ENCODE measurements at regions not wholly inside any gene's neighbourhood (a gene's known extent, or its start where the extent isn't known, plus 50 kb on each side); places are given as distances from the start of the nearest gene placed in this dataset.

GRCh38 chr2:235238537-235238936 lies 255.3 kb upstream of the AGAP1 start:
- H3K27ac ChIP-seq, result no peak overlapping the region
- H3K27me3 ChIP-seq (ENCODE audit: insufficient read depth, low read depth, severe bottlenecking), result no peaks in the 10 kb centered on the region
- TF ChIP-seq, protein P1, sequence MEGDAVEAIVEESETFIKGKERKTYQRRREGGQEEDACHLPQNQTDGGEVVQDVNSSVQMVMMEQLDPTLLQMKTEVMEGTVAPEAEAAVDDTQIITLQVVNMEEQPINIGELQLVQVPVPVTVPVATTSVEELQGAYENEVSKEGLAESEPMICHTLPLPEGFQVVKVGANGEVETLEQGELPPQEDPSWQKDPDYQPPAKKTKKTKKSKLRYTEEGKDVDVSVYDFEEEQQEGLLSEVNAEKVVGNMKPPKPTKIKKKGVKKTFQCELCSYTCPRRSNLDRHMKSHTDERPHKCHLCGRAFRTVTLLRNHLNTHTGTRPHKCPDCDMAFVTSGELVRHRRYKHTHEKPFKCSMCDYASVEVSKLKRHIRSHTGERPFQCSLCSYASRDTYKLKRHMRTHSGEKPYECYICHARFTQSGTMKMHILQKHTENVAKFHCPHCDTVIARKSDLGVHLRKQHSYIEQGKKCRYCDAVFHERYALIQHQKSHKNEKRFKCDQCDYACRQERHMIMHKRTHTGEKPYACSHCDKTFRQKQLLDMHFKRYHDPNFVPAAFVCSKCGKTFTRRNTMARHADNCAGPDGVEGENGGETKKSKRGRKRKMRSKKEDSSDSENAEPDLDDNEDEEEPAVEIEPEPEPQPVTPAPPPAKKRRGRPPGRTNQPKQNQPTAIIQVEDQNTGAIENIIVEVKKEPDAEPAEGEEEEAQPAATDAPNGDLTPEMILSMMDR (IDR thresholded peaks at IDR 0.05; ENCODE audit: low read depth, low read length), result no peak
- H3K36me3 ChIP-seq, result no peaks in the 10 kb centered on the region
- no peak for DNase-seq
- H3K4me3 ChIP-seq (ENCODE audit: low read depth, low read length), result no peak overlapping the region
- H3K9me3 ChIP-seq (ENCODE audit: severe bottlenecking), result no peaks in the 10 kb centered on the region

DNA sequence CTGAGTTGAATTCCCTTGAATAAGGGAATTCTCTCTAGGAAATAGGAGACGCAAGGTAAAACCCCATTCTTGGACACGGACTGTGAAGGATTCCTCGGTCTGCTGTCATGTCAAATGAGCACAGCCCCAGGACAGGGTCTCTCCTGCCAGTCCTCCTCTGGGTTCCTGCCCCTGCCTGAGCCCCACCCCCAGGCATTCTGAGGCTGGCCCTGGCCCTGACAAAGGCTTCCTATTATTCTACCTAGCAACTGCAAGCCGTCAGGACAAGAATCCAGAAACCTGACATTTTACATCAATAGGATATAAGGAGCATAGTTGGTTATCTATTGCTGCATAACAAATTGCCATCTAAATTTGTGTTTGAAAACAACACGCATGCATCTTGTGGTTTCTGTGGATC lies 253.3 kb upstream of the AGAP1 start:
- no peaks in the 10 kb centered on the region for H3K9me3 ChIP-seq (ENCODE audit: severe bottlenecking)
- no peaks in the 10 kb centered on the region for H3K27me3 ChIP-seq (ENCODE audit: insufficient read depth, low read depth, severe bottlenecking)
- no peaks in the 10 kb centered on the region for H3K36me3 ChIP-seq
- TF ChIP-seq, protein P1 (IDR thresholded peaks at IDR 0.05; ENCODE audit: low read depth, low read length), result no peak
- no peak overlapping the region for H3K27ac ChIP-seq
- H3K4me3 ChIP-seq (ENCODE audit: low read depth, low read length), result no peak overlapping the region
- no peak for DNase-seq

GRCh38 chr2:235244255-235245220 lies 249.3 kb upstream of the AGAP1 start:
- H3K4me3 ChIP-seq (ENCODE audit: low read depth, low read length), result no peak overlapping the region
- H3K9me3 ChIP-seq (ENCODE audit: severe bottlenecking), result no peaks in the 10 kb centered on the region
- H3K27ac ChIP-seq, result no peak overlapping the region
- no peaks in the 10 kb centered on the region for H3K36me3 ChIP-seq
- no peaks in the 10 kb centered on the region for H3K27me3 ChIP-seq (ENCODE audit: insufficient read depth, low read depth, severe bottlenecking)
- DNase-seq, result no peak
- TF ChIP-seq, protein P1 (IDR thresholded peaks at IDR 0.05; ENCODE audit: low read depth, low read length), result no peak

DNA sequence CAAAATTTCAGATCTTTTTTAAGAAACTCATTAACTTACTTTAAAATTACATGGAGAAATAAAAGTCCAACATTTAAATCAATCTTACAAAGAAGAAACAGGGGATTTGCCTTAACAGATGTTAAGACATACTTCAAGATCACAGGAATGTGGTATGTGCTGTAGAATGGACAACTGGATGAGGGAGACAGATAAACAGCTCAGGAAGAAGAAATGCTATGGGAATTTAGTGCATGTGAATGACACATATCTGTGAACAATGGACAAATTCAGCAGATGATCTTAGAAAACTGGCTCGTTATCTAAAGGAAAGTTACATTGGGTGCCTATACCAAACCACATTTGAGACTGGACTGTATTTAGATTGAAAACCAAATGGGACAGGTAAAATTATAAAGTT lies 246.8 kb upstream of the AGAP1 start:
- no peak for DNase-seq
- H3K9me3 ChIP-seq (ENCODE audit: severe bottlenecking), result no peaks in the 10 kb centered on the region
- no peak overlapping the region for H3K4me3 ChIP-seq (ENCODE audit: low read depth, low read length)
- no peaks in the 10 kb centered on the region for H3K36me3 ChIP-seq
- TF ChIP-seq, protein P1 (IDR thresholded peaks at IDR 0.05; ENCODE audit: low read depth, low read length), result no peak
- no peak overlapping the region for H3K27ac ChIP-seq
- H3K27me3 ChIP-seq (ENCODE audit: insufficient read depth, low read depth, severe bottlenecking), result no peaks in the 10 kb centered on the region

DNA sequence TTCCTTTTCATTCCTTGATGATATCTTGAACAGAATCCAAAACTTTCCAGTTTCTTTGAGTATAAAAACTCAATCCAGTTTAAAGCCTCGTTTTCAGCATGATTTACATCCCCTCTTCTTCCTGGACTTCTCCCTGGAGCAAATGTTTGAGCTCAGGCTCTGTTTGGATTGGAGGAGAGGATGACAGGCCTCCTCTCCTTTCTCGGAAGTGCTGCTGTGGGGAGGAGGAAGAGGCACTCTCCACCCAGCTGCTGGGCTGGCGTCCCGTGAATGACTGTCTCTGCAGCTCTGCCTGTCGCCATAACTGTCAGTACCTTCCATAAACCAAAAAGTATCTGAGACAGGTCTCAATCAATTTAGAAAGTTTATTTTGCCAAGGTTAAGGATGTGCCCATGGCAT lies 238.2 kb upstream of the AGAP1 start:
- TF ChIP-seq, protein P1 (IDR thresholded peaks at IDR 0.05; ENCODE audit: low read depth, low read length), result no peak
- H3K27ac ChIP-seq, result no peak overlapping the region
- H3K9me3 ChIP-seq (ENCODE audit: severe bottlenecking), result no peaks in the 10 kb centered on the region
- no peaks in the 10 kb centered on the region for H3K27me3 ChIP-seq (ENCODE audit: insufficient read depth, low read depth, severe bottlenecking)
- H3K36me3 ChIP-seq, result no peaks in the 10 kb centered on the region
- no peak for DNase-seq
- no peak overlapping the region for H3K4me3 ChIP-seq (ENCODE audit: low read depth, low read length)

Data from WERI-Rb-1 (cell line).